HEK293 (cell line): ENCODE measurements at regions not wholly inside any gene's neighbourhood (a gene's known extent, or its start where the extent isn't known, plus 50 kb on each side); places are given as distances from the start of the nearest gene placed in this dataset.
A peak's percentile ranks its signal among the peaks of the same experiment; 100 is the strongest.

ENCODE experiments used
- CTCF ChIA-PET: fragments of 350-600 bp; formaldehyde crosslinking; extraction: SDS; loops from one replicate; lab custom pipeline; 2021; ENCODE audit warnings: antibody characterized with exemption; lab: Yijun Ruan, JAX
- POLR2A ChIA-PET: fragments of 300-600 bp; formaldehyde crosslinking; extraction: SDS; loops from one replicate; lab custom pipeline; 2020; ENCODE audit warnings: antibody characterized with exemption, inconsistent platforms; lab: Yijun Ruan, JAX
- H3K27ac ChIP-seq: fragments of 200-500 bp; sonication (Bioruptor generic); 2 replicates; pipeline ENCODE4 v1.5.1; 2014; ENCODE audit warnings: low read depth, low read length, control low read depth, inconsistent platforms; ENCODE audit errors: extremely low read depth
- H3K36me3 ChIP-seq, 2 experiments: fragments of 200-500 bp in 1 of 2; sonication (Bioruptor generic) in 1 of 2; 1 replicate in 1 of 2; 2 replicates in 1 of 2; pipeline ENCODE4 v1.5.1; 2014 to 2017; ENCODE audit warnings: inconsistent platforms in 2 of 2, low read length in 2 of 2; ENCODE audit not compliant: control insufficient read depth in 2 of 2, insufficient read depth in 1 of 2
- H3K4me1 ChIP-seq: fragments of 200-500 bp; sonication (Bioruptor generic); 2 replicates; pipeline ENCODE4 v1.5.1; 2014; ENCODE audit warnings: mild to moderate bottlenecking, low read length, inconsistent platforms; ENCODE audit not compliant: control insufficient read depth, insufficient read depth
- H3K4me3 ChIP-seq: 2 replicates; pipeline ENCODE4 v1.5.1; 2011; ENCODE audit warnings: low read depth, mild to moderate bottlenecking, control low read depth, low read length, moderate library complexity
- H3K9me3 ChIP-seq: fragments of 200-500 bp; sonication (Bioruptor generic); 2 replicates; pipeline ENCODE4 v1.5.1; 2014; ENCODE audit warnings: low read depth, low read length, inconsistent platforms; ENCODE audit not compliant: control insufficient read depth, insufficient read depth
- INSM2 ChIP-seq: fragments of 450-650 bp; formaldehyde crosslinking; IDR thresholded peaks from 2 replicates; pipeline ENCODE4 v1.5.1; 2016; ENCODE audit warnings: missing biosample characterization, missing genetic modification characterization
- KLF7 ChIP-seq: fragments of 450-650 bp; formaldehyde crosslinking; IDR thresholded peaks from 2 replicates; pipeline ENCODE4 v1.5.1; 2016; ENCODE audit warnings: missing biosample characterization, missing genetic modification characterization, borderline replicate concordance
- MZF1 ChIP-seq: fragments of 450-650 bp; formaldehyde crosslinking; IDR thresholded peaks from 2 replicates; pipeline ENCODE4 v1.5.1; 2017; ENCODE audit warnings: missing biosample characterization, missing genetic modification characterization, borderline replicate concordance
- PBX3 ChIP-seq: sonication (generic); formaldehyde crosslinking; IDR thresholded peaks from 2 replicates; pipeline ENCODE4 v1.8.1; 2022; ENCODE audit warnings: mild to moderate bottlenecking, moderate library complexity, missing genetic modification reagents
- SCRT2 ChIP-seq: fragments of 450-650 bp; formaldehyde crosslinking; IDR thresholded peaks from 2 replicates; pipeline ENCODE4 v1.5.1; 2016; ENCODE audit warnings: missing biosample characterization, missing genetic modification characterization
- TSHZ1 ChIP-seq: fragments of 450-650 bp; formaldehyde crosslinking; IDR thresholded peaks from 2 replicates; pipeline ENCODE4 v1.5.1; 2016; ENCODE audit warnings: missing biosample characterization, missing genetic modification characterization, borderline replicate concordance
- ZBTB21 ChIP-seq: fragments of 450-650 bp; formaldehyde crosslinking; IDR thresholded peaks from 2 replicates; pipeline ENCODE4 v1.5.1; 2017; ENCODE audit warnings: missing biosample characterization, missing genetic modification characterization
- ZNF114 ChIP-seq: fragments of 450-650 bp; formaldehyde crosslinking; IDR thresholded peaks from 2 replicates; pipeline ENCODE4 v1.5.0; 2017; ENCODE audit warnings: missing biosample characterization, missing genetic modification characterization
- ZNF202 ChIP-seq: fragments of 450-650 bp; formaldehyde crosslinking; IDR thresholded peaks from 2 replicates; pipeline ENCODE4 v1.5.1; 2016; ENCODE audit warnings: missing biosample characterization, missing genetic modification characterization, borderline replicate concordance
- ZNF239 ChIP-seq: fragments of 450-650 bp; formaldehyde crosslinking; IDR thresholded peaks from 2 replicates; pipeline ENCODE4 v1.5.1; 2016; ENCODE audit warnings: missing biosample characterization, missing genetic modification characterization
- ZNF248 ChIP-seq: fragments of 450-650 bp; formaldehyde crosslinking; IDR thresholded peaks from 2 replicates; pipeline ENCODE4 v1.5.1; 2017; ENCODE audit warnings: missing biosample characterization, missing genetic modification characterization
- ZNF394 ChIP-seq: fragments of 450-650 bp; formaldehyde crosslinking; IDR thresholded peaks from 2 replicates; pipeline ENCODE4 v1.5.1; 2016; ENCODE audit warnings: missing biosample characterization, missing genetic modification characterization, mild to moderate bottlenecking, moderate library complexity, borderline replicate concordance
- ZNF488 ChIP-seq: fragments of 450-650 bp; formaldehyde crosslinking; IDR thresholded peaks from 2 replicates; pipeline ENCODE4 v1.5.1; 2016; ENCODE audit warnings: missing biosample characterization, missing genetic modification characterization
- ZNF558 ChIP-seq: fragments of 450-650 bp; formaldehyde crosslinking; IDR thresholded peaks from 2 replicates; pipeline ENCODE4 v1.5.1; 2016; ENCODE audit warnings: missing biosample characterization, missing genetic modification characterization
- ZNF580 ChIP-seq: fragments of 450-650 bp; formaldehyde crosslinking; IDR thresholded peaks from 2 replicates; pipeline ENCODE4 v1.5.1; 2016; ENCODE audit warnings: missing biosample characterization, missing genetic modification characterization
- ZNF660 ChIP-seq: fragments of 450-650 bp; IDR thresholded peaks from 2 replicates; pipeline ENCODE4 v1.5.1; 2018; ENCODE audit warnings: missing biosample characterization, mild to moderate bottlenecking, missing genetic modification characterization
- ZNF707 ChIP-seq: fragments of 450-650 bp; formaldehyde crosslinking; IDR thresholded peaks from 2 replicates; pipeline ENCODE4 v1.5.1; 2016; ENCODE audit warnings: missing biosample characterization, missing genetic modification characterization
- ZNF747 ChIP-seq: fragments of 450-650 bp; formaldehyde crosslinking; IDR thresholded peaks from 2 replicates; pipeline ENCODE4 v1.5.1; 2016; ENCODE audit warnings: missing biosample characterization, missing genetic modification characterization
- ZNF777 ChIP-seq: fragments of 450-650 bp; formaldehyde crosslinking; IDR thresholded peaks from 2 replicates; pipeline ENCODE4 v1.5.1; 2017; ENCODE audit warnings: missing biosample characterization, missing genetic modification characterization, borderline replicate concordance
- ZSCAN30 ChIP-seq: fragments of 450-650 bp; IDR thresholded peaks from 2 replicates; pipeline ENCODE4 v1.5.1; 2018; ENCODE audit warnings: missing biosample characterization, mild to moderate bottlenecking, missing genetic modification characterization, moderate library complexity
- ZXDB ChIP-seq: fragments of 450-650 bp; formaldehyde crosslinking; IDR thresholded peaks from 2 replicates; pipeline ENCODE4 v1.5.1; 2016; ENCODE audit warnings: missing biosample characterization, missing genetic modification characterization

GRCh38 chr5:135271533-135272310 lies 127.3 kb downstream of the MACROH2A1 start:
- TF ChIP-seq TSHZ1 (no peak), ZSCAN30 (tag by site-specific recombination) (no peak), ZNF394 (tag by site-specific recombination) (no peak), ZNF239 (tag by site-specific recombination) (no peak), ZNF114 (tag by site-specific recombination) (no peak), ZNF248 (no peak), MZF1 (tag by site-specific recombination) (no peak), ZXDB (tag by site-specific recombination) (no peak), ZNF707 (tag by site-specific recombination) (no peak), KLF7 (tag by site-specific recombination) (no peak), ZNF580 (tag by site-specific recombination) (no peak), SCRT2 (tag by site-specific recombination) (no peak), ZNF558 (tag by site-specific recombination) (no peak), INSM2 (tag by site-specific recombination) (no peak), ZNF488 (tag by site-specific recombination) (no peak), ZNF777 (tag by site-specific recombination) (no peak), ZBTB21 (tag by site-specific recombination) (no peak)
- ChIA-PET CTCF (no interaction called here), POLR2A (no interaction called here)
- Histone ChIP-seq H3K4me3 (no peak overlapping the region), H3K9me3 (no peaks in the 10 kb centered on the region), H3K27ac (no peak overlapping the region), H3K4me1 (0 out of 2 replicates have a peak, but pooled peaks cover 3% of the 10 kb centered on the region), H3K36me3 (no peaks in the 10 kb centered on the region)

- H3K4me3 ChIP-seq: no peak overlapping the region
- H3K4me1 ChIP-seq: 0 out of 2 replicates have a peak, but pooled peaks cover 3% of the 10 kb centered on the region
- POLR2A ChIA-PET: no interaction called here
- no peaks in the 10 kb centered on the region for H3K9me3 ChIP-seq
- no peaks in the 10 kb centered on the region for H3K36me3 ChIP-seq
- TF ChIP-seq ZNF202 (tag by site-specific recombination) (no peak), ZNF747 (tag by site-specific recombination) (no peak), ZNF660 (peak; percentile 62; the same call in 1 of the 2 replicates), ZNF239 (tag by site-specific recombination) (no peak), PBX3 (no peak)
- TF ChIP-seq, all 188 proteins: peak for 1
- no peak overlapping the region for H3K27ac ChIP-seq
- CTCF ChIA-PET: no interaction called here
These were observed 129.1 kb downstream of the MACROH2A1 start for GRCh38 chr5:135269931-135270421.
